ENCODE measurements at regions not wholly inside any gene's neighbourhood (a gene's known extent, or its start where the extent isn't known, plus 50 kb on each side); places are given as distances from the start of the nearest gene placed in this dataset.
"Not testable (repeated sequence)": the region's sequence is repeated elsewhere in the genome, so short reads cannot be mapped to it uniquely, and the experiment has no call there.

DNA sequence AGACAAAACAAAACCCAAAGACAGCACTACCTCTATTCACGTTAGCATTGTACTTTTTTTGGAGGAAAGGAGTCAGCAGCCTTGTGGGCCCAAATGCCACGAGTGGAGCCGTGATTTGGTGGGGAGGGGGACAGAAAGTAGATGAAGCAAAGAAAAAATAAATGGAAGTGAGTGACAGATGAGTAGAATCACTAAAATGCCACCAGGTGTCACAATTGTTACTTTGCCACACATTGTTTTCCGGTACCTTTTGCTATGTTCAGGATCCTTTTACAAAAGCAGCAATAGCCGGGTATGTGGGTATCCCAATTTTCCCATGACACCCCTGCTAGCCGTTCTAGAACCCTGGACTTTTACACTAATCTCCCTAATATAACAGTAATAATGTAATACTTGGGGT, 85.0 kb upstream of the AK4 start:
- no peak for DNase-seq

DNA sequence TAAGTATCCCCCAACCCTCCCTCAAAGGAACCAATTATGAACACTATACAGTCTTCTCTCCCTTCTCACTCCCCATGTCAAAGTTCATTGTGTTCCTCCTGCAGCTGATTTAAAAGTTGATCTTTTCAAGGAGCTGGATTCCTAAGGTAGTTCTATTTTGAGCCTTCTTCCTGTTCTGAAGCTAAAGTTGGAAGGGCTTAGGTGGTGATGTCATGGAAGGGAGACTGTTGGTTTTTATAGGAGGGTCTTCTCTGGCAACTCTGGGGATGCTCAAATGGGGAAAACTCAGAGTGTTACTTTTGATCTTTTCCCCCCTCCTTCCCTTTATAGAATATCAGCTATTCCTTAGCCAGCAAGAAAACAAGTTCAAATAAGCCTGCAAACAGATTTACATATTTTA, 83.0 kb upstream of the AK4 start:
- no peak for DNase-seq

DNA sequence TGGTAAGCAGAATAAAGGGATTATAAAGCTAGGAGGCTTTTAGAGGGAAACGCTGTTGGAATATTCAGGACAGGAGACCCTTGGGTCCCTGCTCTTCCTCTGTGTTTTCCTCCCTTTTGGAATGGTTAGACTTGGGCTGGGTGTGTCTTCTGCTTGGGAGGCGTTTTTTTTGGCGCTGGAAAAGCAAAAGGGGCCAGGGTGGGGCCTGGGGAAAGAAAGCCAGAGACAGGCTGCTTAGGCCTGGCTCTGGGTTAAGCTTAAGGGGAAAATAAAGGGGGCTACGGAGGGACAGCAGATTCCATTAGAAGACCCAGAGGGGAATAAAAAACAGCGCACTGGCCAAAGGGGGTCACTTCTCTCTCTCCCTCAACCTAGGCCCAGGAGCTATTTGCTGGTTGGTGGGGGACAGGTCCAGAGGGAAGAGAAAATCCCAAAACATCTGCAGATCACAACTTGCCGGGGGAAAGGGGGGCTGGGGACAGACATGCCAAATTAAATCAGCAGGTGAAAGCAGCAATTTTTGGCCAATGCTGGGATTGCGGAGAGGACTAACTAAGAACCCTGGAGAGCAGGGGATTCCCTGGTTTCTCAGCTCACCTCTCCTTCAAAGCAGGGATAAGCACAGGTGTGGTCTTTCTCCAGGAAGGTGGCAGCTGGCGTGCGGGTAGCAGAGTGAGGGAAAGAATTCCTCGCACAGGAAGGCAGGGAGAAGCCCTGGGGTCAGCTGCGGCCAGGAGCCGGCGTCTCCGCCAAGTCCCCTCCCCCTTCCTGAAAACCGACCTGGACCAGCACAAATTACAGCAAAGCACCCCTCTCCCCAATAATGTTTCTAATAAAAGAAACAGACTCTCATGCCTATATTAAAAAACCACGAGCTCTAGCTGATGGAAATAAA, 82.2 kb upstream of the AK4 start:
- no peak for DNase-seq

DNA sequence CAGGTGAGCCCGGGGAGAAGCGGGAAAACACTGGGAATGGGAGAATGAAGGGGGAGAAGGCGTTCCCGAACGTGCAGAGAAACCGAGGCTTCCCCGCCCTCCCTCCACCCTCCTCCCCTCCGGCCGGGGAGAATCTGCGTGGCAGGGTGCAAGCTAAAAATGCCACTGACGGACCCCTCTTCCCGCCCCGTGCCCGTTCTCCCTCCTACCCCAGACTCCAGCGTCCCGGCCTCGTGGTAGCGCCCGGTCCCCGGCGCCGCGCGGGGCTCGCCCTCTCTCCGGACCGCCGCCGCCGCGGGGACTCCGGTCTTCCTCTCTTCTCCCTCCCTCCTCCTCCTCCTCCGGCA, 81.6 kb upstream of the AK4 start:
- DNase-seq, result no peak

DNA sequence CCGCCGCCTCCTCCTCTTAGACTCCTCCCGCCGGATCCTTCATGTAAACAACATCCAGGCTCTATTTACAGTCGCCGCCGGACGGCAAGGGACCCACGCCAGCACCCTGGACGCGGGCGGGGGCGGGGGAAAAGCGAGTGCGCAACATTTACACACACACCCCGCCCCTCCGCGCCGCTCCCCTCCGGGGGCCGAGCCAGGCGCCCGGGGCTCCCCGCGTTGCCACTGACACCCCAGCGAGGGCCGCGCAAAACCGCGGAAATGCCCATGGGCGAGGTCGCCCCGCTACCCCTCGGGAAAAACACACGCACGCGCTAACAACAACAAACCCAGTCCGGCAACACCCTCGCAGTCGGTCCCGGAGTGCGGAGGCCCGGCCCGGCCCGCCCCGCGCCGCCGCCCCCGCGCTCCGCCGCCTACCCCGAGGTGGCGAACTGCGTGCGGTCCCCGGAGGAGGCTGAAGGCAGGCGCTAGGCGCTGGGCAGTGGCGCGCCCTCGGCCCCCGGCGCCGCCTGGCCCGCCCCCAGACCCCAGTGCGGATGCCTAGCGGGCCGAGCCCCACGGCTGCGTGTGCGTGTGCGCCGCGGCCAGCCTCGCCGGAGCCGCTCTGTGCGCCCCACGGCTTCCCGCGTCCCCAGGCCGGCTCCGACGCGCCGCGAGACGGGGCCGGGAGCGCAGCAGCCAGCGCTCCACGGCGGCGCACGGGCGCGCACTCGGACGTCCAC, 81.1 kb upstream of the AK4 start:
- peak; percentile 87 for DNase-seq

DNA sequence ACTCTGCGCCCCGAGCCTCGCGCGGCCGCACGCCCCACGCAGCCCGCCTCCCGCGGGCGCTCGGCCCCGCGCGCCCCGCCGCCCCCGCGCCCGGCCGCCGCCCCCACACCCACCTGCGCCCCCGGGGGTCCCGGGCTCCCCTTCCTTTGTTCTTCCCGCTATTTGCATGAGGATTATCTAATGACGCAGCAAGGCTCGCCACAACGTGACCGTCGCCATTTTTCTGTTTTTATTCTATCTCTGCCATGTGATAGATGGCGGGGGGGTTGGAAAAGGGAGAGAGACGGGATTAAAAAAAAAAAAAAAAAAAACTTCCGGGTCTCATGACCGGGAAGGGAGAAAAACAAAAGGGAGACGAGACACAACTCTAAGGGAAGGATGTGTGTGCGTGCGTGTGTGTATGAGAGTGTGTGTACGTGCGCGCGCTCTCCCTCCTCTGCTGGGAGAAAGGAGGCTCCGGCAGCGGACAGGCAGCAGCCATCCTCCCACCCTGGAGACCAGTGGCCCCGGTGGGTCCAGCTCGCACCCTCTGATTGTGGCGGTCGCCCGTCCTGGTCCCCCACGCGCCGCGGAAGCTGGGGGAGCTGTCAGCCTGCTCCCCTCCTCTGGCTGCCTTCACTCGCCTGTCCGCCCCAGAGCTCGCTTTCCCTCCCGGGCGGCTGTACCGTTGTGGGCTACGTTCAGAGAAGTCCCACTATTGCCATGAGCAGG, 80.4 kb upstream of the AK4 start:
- DNase-seq, result peak; percentile 64

DNA sequence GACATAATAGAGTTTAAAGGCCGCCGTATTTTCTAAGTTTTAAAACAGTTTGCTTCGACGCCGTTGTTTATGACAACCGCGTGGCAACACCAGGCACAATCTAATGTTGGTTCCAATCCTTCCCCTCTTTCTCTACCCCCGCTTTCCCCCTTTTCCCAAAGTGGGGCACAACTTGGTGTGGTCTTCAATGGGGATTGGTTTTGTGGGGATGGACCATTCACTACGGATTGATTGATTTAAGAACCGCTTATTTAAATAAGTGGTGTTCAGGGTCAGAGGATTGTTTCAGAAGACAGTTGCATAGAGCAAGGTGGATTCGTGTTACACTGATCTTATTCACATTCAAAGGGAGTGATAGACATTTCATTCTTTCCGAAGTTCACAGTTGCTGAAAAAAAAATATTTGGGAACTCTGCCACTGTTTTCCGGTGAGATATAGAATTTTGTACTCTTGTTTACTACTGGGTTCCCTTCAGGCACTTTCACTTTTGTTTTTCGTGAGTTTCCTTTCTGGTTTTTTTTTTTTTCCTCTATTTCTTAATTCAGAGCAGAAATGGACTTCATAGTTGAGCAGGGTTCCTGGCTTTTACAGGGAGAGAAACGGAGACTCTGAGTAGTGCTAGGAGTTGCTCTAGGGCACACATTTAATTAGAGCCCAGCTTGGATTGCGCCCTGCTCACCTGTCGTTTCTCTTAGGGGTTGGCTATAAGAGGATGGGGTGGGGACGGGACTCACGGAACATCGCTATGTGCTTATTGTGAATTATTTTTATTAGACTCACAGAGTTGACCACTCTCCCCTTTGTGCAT, 79.6 kb upstream of the AK4 start:
- no peak for DNase-seq

DNA sequence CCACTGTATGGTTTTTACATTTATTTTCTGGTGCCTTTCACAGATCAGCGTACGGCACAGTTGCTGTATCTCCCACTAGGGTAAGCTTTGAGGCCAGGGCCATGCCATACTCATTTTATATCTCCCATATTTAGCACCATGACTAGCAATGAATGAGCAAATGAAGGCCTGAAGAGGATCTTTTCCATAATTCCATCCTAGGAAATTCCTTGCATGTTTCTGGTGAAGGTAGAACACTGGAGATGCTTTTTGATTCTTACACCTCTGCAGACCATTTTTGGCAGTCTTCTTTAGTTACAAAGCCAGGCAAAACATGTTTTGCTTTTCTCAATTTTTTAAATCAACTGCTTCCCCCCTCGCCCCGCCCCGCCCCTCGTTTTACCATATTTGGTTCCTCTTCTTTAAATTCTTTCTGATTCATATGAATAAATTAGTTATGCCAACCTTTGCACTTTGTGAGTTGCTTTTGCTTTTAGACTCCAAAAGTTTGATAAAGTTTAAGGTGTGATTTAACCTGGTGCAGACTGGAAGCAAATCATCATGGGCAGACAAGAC, 78.9 kb upstream of the AK4 start:
- no peak for DNase-seq

DNA sequence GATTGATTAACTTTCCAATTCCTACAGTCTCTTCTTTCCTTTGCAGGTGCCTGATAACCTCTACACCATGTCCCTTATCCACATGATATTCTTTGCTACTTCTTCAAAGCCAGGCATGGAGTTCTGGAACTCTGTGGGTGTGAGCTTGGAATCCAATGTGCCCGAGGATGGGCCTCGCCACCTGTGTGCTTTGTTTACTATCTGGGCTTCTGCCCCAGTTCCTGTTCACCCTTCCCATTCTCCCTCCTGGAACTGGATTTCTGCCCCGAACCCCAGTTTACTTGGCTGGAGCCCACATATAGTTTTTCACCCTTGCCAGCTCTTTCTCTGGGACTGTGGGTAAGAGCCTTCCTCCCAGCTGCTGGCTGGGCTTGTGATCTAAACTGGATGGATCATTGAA, 75.2 kb upstream of the AK4 start:
- DNase-seq, result no peak

DNA sequence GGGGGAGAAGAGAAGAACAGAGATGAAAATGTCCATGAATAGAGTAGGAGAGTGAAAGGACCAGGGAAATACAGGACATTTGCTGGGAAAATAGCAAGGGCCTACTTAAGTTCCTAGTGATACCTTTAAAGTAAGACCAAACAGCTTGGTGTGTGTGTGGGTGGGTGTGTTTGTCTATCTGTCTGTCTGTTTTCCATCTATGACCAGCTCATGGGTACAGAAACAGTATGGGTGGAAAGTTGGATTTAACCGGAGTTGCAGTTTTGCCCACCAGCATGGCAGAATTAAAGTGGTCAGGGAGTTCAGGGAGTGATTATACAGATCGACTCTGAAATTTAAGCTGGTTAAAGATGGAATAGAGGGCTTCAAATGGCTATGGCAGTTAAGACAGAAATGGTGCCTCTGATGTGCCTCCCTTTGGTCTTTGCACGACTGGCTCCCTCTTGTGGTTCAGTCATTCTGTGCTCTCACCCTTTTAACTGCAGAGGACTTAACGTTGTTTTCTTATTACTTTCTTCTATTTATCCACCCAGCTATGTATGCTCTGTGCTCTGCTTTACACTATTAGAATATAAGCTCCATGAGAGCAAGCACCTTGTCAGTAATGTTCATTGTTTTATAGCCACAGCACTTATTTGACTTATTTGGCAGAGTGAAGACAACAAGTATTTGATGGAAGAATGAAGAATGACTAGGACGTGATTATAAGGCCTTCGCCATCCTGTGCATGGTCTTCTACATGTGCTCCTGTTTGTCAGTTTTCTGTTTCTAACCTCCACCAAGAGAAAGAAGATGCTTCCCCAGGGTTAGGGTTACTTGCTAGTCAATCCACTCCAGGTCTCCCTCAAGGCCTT, 72.7 kb upstream of the AK4 start:
- peak; percentile 74 for DNase-seq

DNA sequence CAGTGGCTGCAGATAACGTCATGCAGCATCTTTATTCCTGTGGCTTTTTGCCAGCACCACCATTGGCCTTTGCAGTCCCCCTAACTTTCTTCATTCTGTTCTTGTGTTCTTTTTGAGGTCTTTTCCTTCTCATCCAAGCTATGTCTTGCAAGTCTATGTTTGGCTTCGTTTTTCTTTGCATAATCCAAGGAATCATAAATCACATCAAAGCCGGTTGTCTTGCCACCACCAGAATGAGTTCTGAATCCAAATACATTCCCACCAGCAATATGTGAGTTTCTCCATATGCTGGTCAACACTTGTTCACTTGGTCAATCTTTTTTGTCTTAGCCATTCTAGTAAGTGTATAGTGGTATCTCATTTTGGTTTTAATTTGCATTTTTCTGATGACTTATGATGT, 70.6 kb upstream of the AK4 start:
- DNase-seq, result no peak

DNA sequence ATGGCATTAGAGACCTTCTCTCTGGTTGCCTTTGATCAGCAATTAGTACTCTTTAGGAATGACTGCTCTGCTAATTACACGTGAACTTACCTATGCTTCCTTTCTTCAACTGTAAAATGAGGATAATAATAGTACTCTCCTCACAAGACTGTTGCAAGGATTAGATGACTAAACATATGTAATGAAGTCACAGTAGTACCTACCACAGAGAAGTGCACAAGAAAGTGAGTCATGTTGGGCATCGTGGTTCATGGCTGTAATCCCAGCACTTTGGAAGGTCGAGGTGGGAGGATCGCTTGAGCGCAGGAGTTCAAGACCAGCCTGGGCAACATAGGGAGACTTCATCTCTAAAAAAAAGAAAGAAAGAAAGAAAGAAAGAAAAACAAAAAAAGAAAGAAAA, 68.1 kb upstream of the AK4 start:
- no peak for DNase-seq

DNA sequence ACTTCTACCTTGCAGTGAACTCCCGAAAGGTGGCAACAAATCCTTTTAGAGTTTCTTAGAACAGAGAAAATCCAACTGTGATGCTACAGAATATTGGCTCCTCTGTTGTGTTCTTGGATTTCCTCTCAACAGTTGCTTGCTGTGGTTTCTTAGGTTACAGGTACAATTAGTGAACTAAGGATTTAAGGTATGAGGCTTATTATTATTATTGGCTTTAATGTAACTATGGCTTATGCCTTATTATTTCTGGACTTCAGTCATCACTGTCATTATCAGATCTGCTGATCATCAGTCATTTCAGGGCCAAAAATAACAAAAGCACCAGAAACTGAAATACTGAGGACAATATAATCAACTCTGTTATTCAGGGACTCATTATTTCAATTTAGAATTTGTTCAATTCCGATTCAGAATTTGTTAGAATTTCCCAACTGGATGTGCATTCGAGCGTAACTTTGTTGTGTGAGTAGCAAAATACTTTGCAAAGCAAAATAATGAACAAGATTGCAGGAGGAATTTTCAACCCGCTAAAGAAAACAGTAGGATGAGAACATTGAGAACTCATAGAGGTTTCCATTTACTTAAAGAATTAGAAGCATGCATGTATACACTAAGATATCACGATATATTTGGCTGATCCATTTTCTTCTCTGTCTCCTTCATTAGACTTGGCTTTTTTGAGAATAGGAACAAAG, 65.5 kb upstream of the AK4 start:
- no peak for DNase-seq

DNA sequence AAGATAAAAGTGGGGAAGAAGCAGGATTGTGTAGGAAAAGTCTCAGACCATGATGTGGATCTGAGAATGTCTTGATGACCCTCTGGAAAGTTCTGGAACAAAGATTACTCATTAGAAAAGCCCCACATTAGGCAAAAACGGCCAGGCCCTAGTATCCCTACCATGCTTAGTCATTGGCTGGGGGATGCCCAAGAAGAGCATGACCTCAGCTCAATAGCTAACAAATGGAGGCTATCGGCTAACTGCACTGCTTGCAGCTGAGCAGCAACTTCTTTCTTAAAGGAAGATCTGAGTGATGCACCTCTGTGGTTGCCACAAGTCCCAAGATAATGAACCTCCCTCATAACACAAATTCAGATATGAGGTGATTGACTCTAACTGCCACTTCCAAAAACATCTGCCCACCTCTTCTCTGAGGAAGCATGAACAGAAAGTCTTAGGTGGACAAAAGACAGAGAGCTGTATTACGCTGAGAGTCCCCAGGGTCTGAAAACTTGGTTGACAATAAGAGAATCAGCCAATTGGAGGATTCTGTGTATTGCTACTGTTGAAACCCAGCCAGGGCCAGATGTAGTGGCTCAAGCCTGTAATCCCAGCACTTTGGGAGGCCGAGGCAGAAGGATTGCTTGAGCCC, 64.6 kb upstream of the AK4 start:
- DNase-seq, result peak; percentile 27

DNA sequence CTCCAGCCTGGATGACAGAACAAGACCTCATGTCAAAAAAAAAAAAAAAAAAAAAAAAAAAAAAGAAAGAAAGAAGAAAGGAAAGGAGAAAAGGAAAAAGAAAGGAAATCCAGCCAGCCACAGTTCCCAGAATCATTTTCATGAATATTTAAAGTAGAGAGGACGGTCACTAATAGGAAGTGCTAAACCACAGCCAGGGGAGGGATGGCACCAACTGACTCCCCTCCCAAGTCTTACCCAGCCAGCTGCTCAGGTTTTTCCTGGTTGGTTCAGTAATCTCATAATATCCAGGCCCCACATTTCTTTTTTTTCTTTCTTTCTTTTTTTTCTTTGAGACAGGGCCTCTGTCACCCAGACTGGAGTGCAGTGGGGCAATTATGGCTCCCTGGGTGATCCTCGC, 63.9 kb upstream of the AK4 start:
- no peak for DNase-seq

DNA sequence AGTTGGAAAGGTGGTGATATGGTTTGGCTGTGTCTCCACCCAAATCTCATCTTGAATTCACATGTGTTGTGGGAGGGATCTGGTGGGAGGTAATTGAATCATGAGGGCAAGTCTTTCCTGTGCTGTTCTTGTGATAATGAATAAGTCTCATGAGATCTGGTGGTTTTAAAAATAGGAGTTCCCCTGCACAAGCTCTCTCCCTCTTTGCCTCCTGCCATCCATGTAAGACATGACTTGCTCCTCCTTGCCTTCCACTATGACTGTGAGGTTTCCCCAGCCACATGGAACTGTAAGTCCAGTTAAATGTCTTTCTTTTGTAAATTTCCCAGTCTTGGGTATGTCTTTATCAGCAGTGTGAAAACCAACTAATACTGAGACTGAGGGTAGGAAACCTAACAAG, 60.5 kb upstream of the AK4 start:
- not testable (repeated sequence) for DNase-seq

DNA sequence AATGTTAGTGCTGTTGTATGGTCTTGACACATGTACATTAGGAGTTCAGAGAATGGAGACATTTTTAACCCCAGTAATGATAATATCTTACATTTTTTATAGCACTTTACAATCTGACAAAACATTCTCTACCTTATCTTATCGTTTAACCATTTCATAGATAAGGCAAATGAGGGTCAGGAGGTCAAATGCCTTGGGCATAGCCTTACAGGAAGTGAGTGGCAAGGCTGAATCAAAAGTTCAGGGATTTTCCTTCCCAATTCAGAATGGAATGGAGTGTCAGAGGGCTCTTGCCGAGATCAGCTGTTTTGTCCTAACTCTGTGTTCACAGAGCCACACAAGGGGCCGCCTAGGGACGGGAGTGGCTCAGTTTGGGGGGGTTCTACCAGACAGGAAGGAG, 57.6 kb upstream of the AK4 start:
- DNase-seq, result no peak

DNA sequence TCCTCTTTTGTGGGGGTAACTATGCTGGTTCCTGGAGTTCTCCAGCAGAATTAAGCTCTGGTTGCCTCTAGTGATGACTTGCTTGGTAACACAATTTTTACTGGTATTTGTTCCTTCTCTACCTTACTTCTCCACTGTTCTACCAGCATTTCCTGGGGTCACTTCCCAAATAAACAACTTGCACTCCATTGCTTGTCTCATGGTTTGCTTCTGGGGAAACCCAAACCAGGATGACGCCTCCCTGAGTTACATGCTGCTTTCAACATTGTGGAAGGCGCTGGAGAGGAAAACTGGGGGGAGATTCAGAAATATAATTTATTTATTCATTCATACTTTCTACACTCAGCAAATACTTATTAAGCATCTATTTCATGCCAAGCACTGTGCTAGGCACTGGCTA, 55.3 kb upstream of the AK4 start:
- DNase-seq, result no peak

DNA sequence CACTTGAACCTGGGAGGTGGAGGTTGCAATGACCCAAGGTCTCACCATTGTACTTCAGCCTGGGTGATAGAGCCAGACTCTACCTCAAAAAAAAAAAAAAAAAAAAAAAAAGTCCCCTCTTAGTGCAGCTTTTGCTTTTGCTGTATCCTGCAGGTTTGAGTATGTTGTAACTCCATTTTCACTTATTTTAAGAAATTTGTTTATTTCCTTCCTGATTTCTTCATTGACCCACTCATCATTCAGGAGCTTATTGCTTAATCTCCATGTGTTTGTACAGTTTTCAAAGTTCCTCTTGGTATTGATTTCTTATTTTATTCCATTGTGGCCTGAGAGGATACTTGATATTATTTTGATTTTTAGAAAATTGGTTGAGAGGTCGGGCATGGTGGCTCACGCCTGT, 50.9 kb upstream of the AK4 start:
- DNase-seq, result no peak

All from CD4-positive, alpha-beta T cell treated with Interleukin-15 for 1 hour (primary cell).